Tongue (tissue), 1 donor: ENCODE measurements at regions not wholly inside any gene's neighbourhood (a gene's known extent, or its start where the extent isn't known, plus 50 kb on each side); places are given as distances from the start of the nearest gene placed in this dataset.

ENCODE experiments used
- DNase-seq: peaks from one replicate; pipeline ENCODE4 v3.0.0-alpha.2; 2015

- DNase-seq = no peak
Measured at GRCh38 chr2:18131761-18132160, 253.3 kb downstream of the KCNS3 start.

GRCh38 chr2:18129348-18129747, 250.9 kb downstream of the KCNS3 start:
- DNase-seq = no peak

GRCh38 chr2:18125303-18125702, 246.8 kb downstream of the KCNS3 start:
- DNase-seq = no peak

GRCh38 chr2:18124116-18124835, 245.8 kb downstream of the KCNS3 start:
- no peak for DNase-seq

GRCh38 chr2:18123577-18123976, 245.1 kb downstream of the KCNS3 start:
- DNase-seq = no peak

- peak; percentile 59 for DNase-seq
Measured at GRCh38 chr2:18123211-18123570, 244.7 kb downstream of the KCNS3 start.

GRCh38 chr2:18122544-18123210, 244.2 kb downstream of the KCNS3 start:
- no peak for DNase-seq

- peak; percentile 60 for DNase-seq
Measured at GRCh38 chr2:18119883-18120282, 241.4 kb downstream of the KCNS3 start.

- no peak for DNase-seq
Measured at GRCh38 chr2:18118703-18119102, 240.2 kb downstream of the KCNS3 start.

- no peak for DNase-seq
Measured at GRCh38 chr2:18117592-18117991, 239.1 kb downstream of the KCNS3 start.

GRCh38 chr2:18110222-18110621, 231.8 kb downstream of the KCNS3 start:
- no peak for DNase-seq

GRCh38 chr2:18106841-18107240, 228.4 kb downstream of the KCNS3 start:
- DNase-seq = no peak

GRCh38 chr2:18105929-18106328, 227.5 kb downstream of the KCNS3 start:
- no peak for DNase-seq

GRCh38 chr2:18104595-18105224, 226.2 kb downstream of the KCNS3 start:
- peak; percentile 12 for DNase-seq

- no peak for DNase-seq
Measured at GRCh38 chr2:18096836-18097405, 218.5 kb downstream of the KCNS3 start.

GRCh38 chr2:18094277-18094676, 215.8 kb downstream of the KCNS3 start:
- no peak for DNase-seq

- DNase-seq = no peak
Measured at GRCh38 chr2:18093196-18093595, 214.7 kb downstream of the KCNS3 start.

- no peak for DNase-seq
Measured at GRCh38 chr2:18092760-18093159, 214.3 kb downstream of the KCNS3 start.

GRCh38 chr2:18085593-18085992, 207.1 kb downstream of the KCNS3 start:
- no peak for DNase-seq

- DNase-seq = no peak
Measured at GRCh38 chr2:18084376-18084775, 205.9 kb downstream of the KCNS3 start.

- DNase-seq = no peak
Measured at GRCh38 chr2:18083806-18084205, 205.3 kb downstream of the KCNS3 start.

- no peak for DNase-seq
Measured at GRCh38 chr2:18078216-18078615, 199.7 kb downstream of the KCNS3 start.

- no peak for DNase-seq
Measured at GRCh38 chr2:18077704-18078103, 199.2 kb downstream of the KCNS3 start.
